Islet precursor cell (in vitro differentiated cells): ENCODE measurements at regions not wholly inside any gene's neighbourhood (a gene's known extent, or its start where the extent isn't known, plus 50 kb on each side); places are given as distances from the start of the nearest gene placed in this dataset.
A peak's percentile ranks its signal among the peaks of the same experiment; 100 is the strongest.
"Not testable (repeated sequence)": the region's sequence is repeated elsewhere in the genome, so short reads cannot be mapped to it uniquely, and the experiment has no call there.

ENCODE experiments used
- DNase-seq: peaks from one replicate; pipeline ENCODE4 v3.0.0-alpha.2; 2018

- DNase-seq, result no peak
These were observed 178.1 kb downstream of the TMEM161B start for GRCh38 chr5:88090506-88090905.

GRCh38 chr5:88089719-88090390, 178.8 kb downstream of the TMEM161B start:
- DNase-seq, result peak; percentile 86

- no peak for DNase-seq
These were observed 183.2 kb downstream of the TMEM161B start for GRCh38 chr5:88085462-88085861.

- DNase-seq, result no peak
These were observed 186.8 kb downstream of the TMEM161B start for GRCh38 chr5:88081877-88082276.

- DNase-seq, result no peak
These were observed 204.8 kb downstream of the TMEM161B start for GRCh38 chr5:88063813-88064212.

GRCh38 chr5:88060194-88060593, 208.5 kb downstream of the TMEM161B start:
- DNase-seq, result no peak

- DNase-seq, result no peak
These were observed 210.0 kb downstream of the TMEM161B start for GRCh38 chr5:88058625-88059024.

- DNase-seq, result not testable (repeated sequence)
These were observed 216.2 kb downstream of the TMEM161B start for GRCh38 chr5:88052468-88052867.

- no peak for DNase-seq
These were observed 217.5 kb downstream of the TMEM161B start for GRCh38 chr5:88051148-88051547.

GRCh38 chr5:88049737-88050136, 218.9 kb downstream of the TMEM161B start:
- no peak for DNase-seq

- DNase-seq, result no peak
These were observed 219.5 kb downstream of the TMEM161B start for GRCh38 chr5:88049156-88049555.

- no peak for DNase-seq
These were observed 222.6 kb downstream of the TMEM161B start for GRCh38 chr5:88045931-88046461.

- no peak for DNase-seq
These were observed 223.5 kb downstream of the TMEM161B start for GRCh38 chr5:88045165-88045564.

GRCh38 chr5:88034520-88034919, 234.1 kb downstream of the TMEM161B start:
- no peak for DNase-seq

- DNase-seq, result no peak
These were observed 235.5 kb downstream of the TMEM161B start for GRCh38 chr5:88033191-88033590.

GRCh38 chr5:88029011-88029410, 239.6 kb downstream of the TMEM161B start:
- no peak for DNase-seq

GRCh38 chr5:88021141-88021540, 247.5 kb downstream of the TMEM161B start:
- DNase-seq, result no peak

GRCh38 chr5:88014984-88015383, 253.7 kb downstream of the TMEM161B start:
- not testable (repeated sequence) for DNase-seq

GRCh38 chr5:88000877-88001276, 267.8 kb downstream of the TMEM161B start:
- no peak for DNase-seq

- DNase-seq, result no peak
These were observed 271.0 kb downstream of the TMEM161B start for GRCh38 chr5:87997662-87998061.

GRCh38 chr5:87966213-87966612, 302.4 kb downstream of the TMEM161B start:
- DNase-seq, result no peak

GRCh38 chr5:87954121-87954520, 314.5 kb downstream of the TMEM161B start:
- no peak for DNase-seq

- DNase-seq, result no peak
These were observed 317.0 kb downstream of the TMEM161B start for GRCh38 chr5:87951661-87952060.

- peak; percentile 65 for DNase-seq
These were observed 318.7 kb downstream of the TMEM161B start for GRCh38 chr5:87949676-87950631.
